Duodenal mucosa (tissue), 2 donors: ENCODE measurements at regions not wholly inside any gene's neighbourhood (a gene's known extent, or its start where the extent isn't known, plus 50 kb on each side); places are given as distances from the start of the nearest gene placed in this dataset.

ENCODE experiments used
- H3K27ac ChIP-seq: one replicate; pipeline ENCODE4 v1.7.0; 2013; ENCODE audit warnings: low read depth, low read length
- H3K27me3 ChIP-seq, 2 donors: one replicate each; pipeline ENCODE4 v1.7.0; 2013; ENCODE audit warnings: low read length in 2 of 2, control low read depth in 1 of 2; ENCODE audit not compliant: insufficient read depth in 2 of 2, control insufficient read depth in 1 of 2
- H3K36me3 ChIP-seq, 2 donors: one replicate each; pipeline ENCODE4 v1.7.0; 2013; ENCODE audit warnings: low read length in 2 of 2, control low read depth in 1 of 2; ENCODE audit not compliant: insufficient read depth in 2 of 2, control insufficient read depth in 1 of 2
- H3K4me1 ChIP-seq, 2 donors: one replicate each; pipeline ENCODE4 v1.7.0; 2013; ENCODE audit warnings: low read length in 2 of 2, control low read depth in 1 of 2; ENCODE audit not compliant: insufficient read depth in 2 of 2, control insufficient read depth in 1 of 2
- H3K4me3 ChIP-seq, 2 donors: one replicate each; pipeline ENCODE4 v1.7.0; 2013; ENCODE audit warnings: low read length in 2 of 2, low read depth in 1 of 2
- H3K9ac ChIP-seq, 2 donors: one replicate each; pipeline ENCODE4 v1.7.0; 2013; ENCODE audit warnings: low read length in 2 of 2, low read depth in 1 of 2
- H3K9me3 ChIP-seq, 2 donors: one replicate each; pipeline ENCODE4 v1.7.0; 2013; ENCODE audit warnings: low read length in 2 of 2, control low read depth in 1 of 2; ENCODE audit not compliant: control insufficient read depth in 1 of 2

GRCh38 chr4:163660636-163661035, 166.1 kb downstream of the TMA16 start:
- Histone ChIP-seq H3K4me3 (no peak overlapping the region), H3K36me3 (no peaks in the 10 kb centered on the region), H3K27ac (no peak overlapping the region), H3K4me1 (no peaks in the 10 kb centered on the region), H3K9ac (no peak overlapping the region), H3K9me3 (no peaks in the 10 kb centered on the region), H3K27me3 (no peaks in the 10 kb centered on the region)

GRCh38 chr4:163662768-163663167, 168.3 kb downstream of the TMA16 start:
- Histone ChIP-seq H3K4me3 (no peak overlapping the region), H3K27ac (no peak overlapping the region), H3K9me3 (no peaks in the 10 kb centered on the region)

GRCh38 chr4:163663454-163664225, 169.2 kb downstream of the TMA16 start:
- Histone ChIP-seq H3K9me3 (no peaks in the 10 kb centered on the region), H3K4me1 (no peaks in the 10 kb centered on the region), H3K4me3 (no peak overlapping the region), H3K36me3 (no peaks in the 10 kb centered on the region), H3K27ac (no peak overlapping the region), H3K27me3 (no peaks in the 10 kb centered on the region), H3K9ac (no peak overlapping the region)

More at GRCh38 chr4:163662768-163663167, 168.3 kb downstream of the TMA16 start:
- Histone ChIP-seq H3K9ac (no peak overlapping the region), H3K27me3 (no peaks in the 10 kb centered on the region), H3K4me1 (no peaks in the 10 kb centered on the region), H3K36me3 (no peaks in the 10 kb centered on the region)

- H3K9ac ChIP-seq, result no peak overlapping the region
- no peaks in the 10 kb centered on the region for H3K27me3 ChIP-seq
- no peaks in the 10 kb centered on the region for H3K9me3 ChIP-seq
- no peaks in the 10 kb centered on the region for H3K4me1 ChIP-seq
- H3K27ac ChIP-seq, result no peak overlapping the region
- H3K36me3 ChIP-seq, result no peaks in the 10 kb centered on the region
- no peak overlapping the region for H3K4me3 ChIP-seq
Observed at GRCh38 chr4:163665101-163665500, 170.6 kb downstream of the TMA16 start.

- Histone ChIP-seq H3K9ac (no peak overlapping the region), H3K27ac (no peak overlapping the region), H3K27me3 (no peaks in the 10 kb centered on the region), H3K36me3 (no peaks in the 10 kb centered on the region), H3K9me3 (no peaks in the 10 kb centered on the region), H3K4me1 (no peaks in the 10 kb centered on the region), H3K4me3 (no peak overlapping the region)
Observed at GRCh38 chr4:163665521-163666331, 171.2 kb downstream of the TMA16 start.

- Histone ChIP-seq H3K9me3 (no peaks in the 10 kb centered on the region), H3K9ac (no peak overlapping the region), H3K4me1 (no peaks in the 10 kb centered on the region), H3K27me3 (no peaks in the 10 kb centered on the region), H3K36me3 (no peaks in the 10 kb centered on the region), H3K27ac (no peak overlapping the region), H3K4me3 (no peak overlapping the region)
Observed at GRCh38 chr4:163666332-163666873, 171.9 kb downstream of the TMA16 start.

- H3K4me1 ChIP-seq, result no peaks in the 10 kb centered on the region
- no peak overlapping the region for H3K4me3 ChIP-seq
- H3K9me3 ChIP-seq, result no peaks in the 10 kb centered on the region
- no peaks in the 10 kb centered on the region for H3K36me3 ChIP-seq
- no peaks in the 10 kb centered on the region for H3K27me3 ChIP-seq
- no peak overlapping the region for H3K27ac ChIP-seq
- H3K9ac ChIP-seq, result no peak overlapping the region
Observed at GRCh38 chr4:163672751-163673150, 178.3 kb downstream of the TMA16 start.

GRCh38 chr4:163673848-163674697, 179.6 kb downstream of the TMA16 start:
- Histone ChIP-seq H3K4me1 (no peaks in the 10 kb centered on the region), H3K36me3 (no peaks in the 10 kb centered on the region), H3K9ac (no peak overlapping the region)

GRCh38 chr4:163679189-163679588, 184.7 kb downstream of the TMA16 start:
- no peaks in the 10 kb centered on the region for H3K4me1 ChIP-seq
- H3K9me3 ChIP-seq, result no peaks in the 10 kb centered on the region
- H3K9ac ChIP-seq, result no peak overlapping the region
- no peaks in the 10 kb centered on the region for H3K27me3 ChIP-seq
- H3K4me3 ChIP-seq, result no peak overlapping the region
- H3K27ac ChIP-seq, result no peak overlapping the region
- no peaks in the 10 kb centered on the region for H3K36me3 ChIP-seq

More at GRCh38 chr4:163673848-163674697, 179.6 kb downstream of the TMA16 start:
- H3K4me3 ChIP-seq, result no peak overlapping the region
- no peaks in the 10 kb centered on the region for H3K9me3 ChIP-seq
- H3K27ac ChIP-seq, result no peak overlapping the region
- H3K27me3 ChIP-seq, result no peaks in the 10 kb centered on the region
